Epithelial cell of esophagus (primary cell): ENCODE measurements at regions not wholly inside any gene's neighbourhood (a gene's known extent, or its start where the extent isn't known, plus 50 kb on each side); places are given as distances from the start of the nearest gene placed in this dataset.

ENCODE experiments used
- DNase-seq: peaks from one replicate; pipeline ENCODE4 v3.0.0; 2010; ENCODE audit warnings: low read depth
- H3K4me3 ChIP-seq: 2 replicates; pipeline ENCODE4 v1.5.1; 2011; ENCODE audit warnings: mild to moderate bottlenecking, low read length, control low read depth
- CTCF ChIP-seq: IDR thresholded peaks from 2 replicates; pipeline ENCODE4 v1.5.1; 2011; ENCODE audit warnings: low read depth, mild to moderate bottlenecking, low read length, control low read depth, inconsistent platforms; ENCODE audit not compliant: insufficient read depth; ENCODE audit errors: missing control alignments

- DNase-seq, result no peak
- no peak for TF ChIP-seq CTCF
- H3K4me3 ChIP-seq, result no peak overlapping the region
These were observed 54.6 kb upstream of the LEF1 start for GRCh38 chr4:108223313-108223712.

GRCh38 chr4:108219998-108220397 is 51.3 kb upstream of the LEF1 start:
- TF ChIP-seq CTCF, result no peak
- DNase-seq, result no peak
- H3K4me3 ChIP-seq, result no peak overlapping the region
